Hematopoietic multipotent progenitor cell (in vitro differentiated cells): ENCODE measurements at regions not wholly inside any gene's neighbourhood (a gene's known extent, or its start where the extent isn't known, plus 50 kb on each side); places are given as distances from the start of the nearest gene placed in this dataset.
A peak's percentile ranks its signal among the peaks of the same experiment; 100 is the strongest.
"Not testable (repeated sequence)": the region's sequence is repeated elsewhere in the genome, so short reads cannot be mapped to it uniquely, and the experiment has no call there.

Experiments
- DNase-seq, 3 donors: peaks; one replicate each; pipeline ENCODE4 v3.0.0-alpha.2; 2011 to 2015; ENCODE audit warnings: low read depth in 2 of 3, low spot score in 2 of 3

GRCh38 chr14:104393898-104394381, 185.6 kb upstream of the C14orf180 start:
- peak; percentile 44 to 99 (median 97) for DNase-seq

GRCh38 chr14:104394409-104394851, 185.1 kb upstream of the C14orf180 start:
- DNase-seq, result peak in 1 of 3 donors; percentile 41

- DNase-seq, result no peak
Observed at GRCh38 chr14:104395276-104395675, 184.3 kb upstream of the C14orf180 start.

GRCh38 chr14:104395941-104396681, 183.5 kb upstream of the C14orf180 start:
- no peak for DNase-seq

- DNase-seq, result no peak
Observed at GRCh38 chr14:104396682-104397470, 182.7 kb upstream of the C14orf180 start.

- no peak for DNase-seq
Observed at GRCh38 chr14:104397956-104398355, 181.6 kb upstream of the C14orf180 start.

GRCh38 chr14:104398656-104399055, 180.9 kb upstream of the C14orf180 start:
- no peak for DNase-seq

GRCh38 chr14:104399432-104400155, 180.0 kb upstream of the C14orf180 start:
- DNase-seq, result peak in 1 of 3 donors; percentile 37

GRCh38 chr14:104400355-104400754, 179.2 kb upstream of the C14orf180 start:
- DNase-seq, result no peak

- DNase-seq, result no peak
Observed at GRCh38 chr14:104401785-104402184, 177.8 kb upstream of the C14orf180 start.

- not testable (repeated sequence) for DNase-seq
Observed at GRCh38 chr14:104402303-104402702, 177.3 kb upstream of the C14orf180 start.

GRCh38 chr14:104403421-104404220, 175.9 kb upstream of the C14orf180 start:
- DNase-seq, result no peak

- no peak for DNase-seq
Observed at GRCh38 chr14:104404922-104405321, 174.6 kb upstream of the C14orf180 start.

GRCh38 chr14:104405360-104406226, 174.0 kb upstream of the C14orf180 start:
- no peak for DNase-seq

- no peak for DNase-seq
Observed at GRCh38 chr14:104406831-104407230, 172.7 kb upstream of the C14orf180 start.

GRCh38 chr14:104416383-104416782, 163.2 kb upstream of the C14orf180 start:
- DNase-seq, result no peak

GRCh38 chr14:104419865-104420505, 159.6 kb upstream of the C14orf180 start:
- DNase-seq, result no peak

- not testable (repeated sequence) for DNase-seq
Observed at GRCh38 chr14:104420523-104420922, 159.0 kb upstream of the C14orf180 start.

GRCh38 chr14:104420990-104421389, 158.6 kb upstream of the C14orf180 start:
- DNase-seq, result no peak
